Right lobe of liver (tissue), 4 donors: ENCODE measurements at regions not wholly inside any gene's neighbourhood (a gene's known extent, or its start where the extent isn't known, plus 50 kb on each side); places are given as distances from the start of the nearest gene placed in this dataset.

Experiments
- POLR2A ChIP-seq: fragments of 450-650 bp; IDR thresholded peaks from one replicate; pipeline ENCODE4 v1.6.1; 2017; ENCODE audit warnings: antibody characterized with exemption, mild to moderate bottlenecking
- TF ChIP-seq, protein P1 (sequence below), 4 donors: fragments of 200-600 bp in 3 of 4; fragments of 450-650 bp in 1 of 4; IDR thresholded peaks; one replicate each; pipeline versions ENCODE4 v1.5.1 to v1.8.0; 2016 to 2022; ENCODE audit warnings: antibody characterized with exemption in 4 of 4, mild to moderate bottlenecking in 2 of 4
- donor health status: DM: no; HTN: no; CAD: no.
- donor health status: DM: no; HTN: no; CAD: no.
- donor health status: DM: no; HTN: yes; CAD: no.

DNA sequence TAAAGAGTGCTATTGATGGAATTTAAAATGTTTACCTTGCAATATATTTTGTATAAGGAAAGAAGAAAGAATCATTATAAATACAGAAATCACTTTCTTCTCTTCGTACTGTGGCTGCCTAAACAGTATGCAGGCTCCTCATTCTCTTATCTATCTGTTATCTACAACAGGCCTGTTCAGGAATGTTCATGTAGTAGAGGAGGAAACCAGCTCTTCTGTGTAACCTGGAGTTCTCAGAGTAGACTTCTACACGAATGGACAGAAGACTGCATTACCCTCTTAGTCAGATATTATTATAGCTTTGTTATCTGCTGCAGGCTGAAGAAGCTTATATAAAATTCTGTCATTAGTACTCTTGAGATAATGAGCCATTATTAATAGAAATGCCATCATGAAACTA lies 1225.9 kb upstream of the CNTN5 start:
- TF ChIP-seq, protein P1, sequence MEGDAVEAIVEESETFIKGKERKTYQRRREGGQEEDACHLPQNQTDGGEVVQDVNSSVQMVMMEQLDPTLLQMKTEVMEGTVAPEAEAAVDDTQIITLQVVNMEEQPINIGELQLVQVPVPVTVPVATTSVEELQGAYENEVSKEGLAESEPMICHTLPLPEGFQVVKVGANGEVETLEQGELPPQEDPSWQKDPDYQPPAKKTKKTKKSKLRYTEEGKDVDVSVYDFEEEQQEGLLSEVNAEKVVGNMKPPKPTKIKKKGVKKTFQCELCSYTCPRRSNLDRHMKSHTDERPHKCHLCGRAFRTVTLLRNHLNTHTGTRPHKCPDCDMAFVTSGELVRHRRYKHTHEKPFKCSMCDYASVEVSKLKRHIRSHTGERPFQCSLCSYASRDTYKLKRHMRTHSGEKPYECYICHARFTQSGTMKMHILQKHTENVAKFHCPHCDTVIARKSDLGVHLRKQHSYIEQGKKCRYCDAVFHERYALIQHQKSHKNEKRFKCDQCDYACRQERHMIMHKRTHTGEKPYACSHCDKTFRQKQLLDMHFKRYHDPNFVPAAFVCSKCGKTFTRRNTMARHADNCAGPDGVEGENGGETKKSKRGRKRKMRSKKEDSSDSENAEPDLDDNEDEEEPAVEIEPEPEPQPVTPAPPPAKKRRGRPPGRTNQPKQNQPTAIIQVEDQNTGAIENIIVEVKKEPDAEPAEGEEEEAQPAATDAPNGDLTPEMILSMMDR (IDR thresholded peaks at IDR 0.05), result no peak
- no peak for TF ChIP-seq POLR2A
